K562 (cell line): ENCODE measurements at regions not wholly inside any gene's neighbourhood (a gene's known extent, or its start where the extent isn't known, plus 50 kb on each side); places are given as distances from the start of the nearest gene placed in this dataset.

Source experiments
- ATAC-seq: fragments of 200-7000 bp; cut with Tn5 transposase; 3 replicates; pipeline ENCODE4 v1.9.1; 2020; ENCODE audit warnings: moderate library complexity
- BruUV-seq: library from RNA; stranded (reverse); fragments of 400-500 nt; replicated peaks from 2 replicates; lab custom pipeline; 2021; lab: Mats Ljungman, UMichigan
- CTCF ChIA-PET: fragments of 300-600 bp; formaldehyde crosslinking; extraction: SDS; loops from one replicate; lab custom pipeline; 2021; ENCODE audit warnings: low intra/inter-chr PET ratio; lab: Yijun Ruan, JAX
- POLR2A ChIA-PET: fragments of 300-600, 350-650 bp; sonication (Branson Sonifier 250); formaldehyde crosslinking; extraction: SDS; loops from one replicate; lab custom pipeline; 2021; ENCODE audit warnings: antibody characterized with exemption, inconsistent platforms; lab: Yijun Ruan, JAX
- DNase-seq, 4 experiments: peaks; one replicate each; pipeline versions ENCODE4 v3.0.0 to v3.0.0-alpha.2; 2011 to 2018; ENCODE audit warnings: low spot score in 3 of 4, mixed read lengths in 3 of 4; ENCODE audit errors: extremely low read depth in 1 of 4
- FAIRE-seq: peaks from 2 replicates; lab custom pipeline; 2011; peaks lifted over from hg19 to GRCh38; lab: Jason Lieb, UNC
- H2AFZ ChIP-seq: 2 replicates; pipeline ENCODE4 v1.6.0; 2011; ENCODE audit warnings: low read depth, low read length, control low read depth, inconsistent platforms
- H3K27ac ChIP-seq: fragments of 200-600 bp; 3 replicates; pipeline ENCODE4 v1.8.0; 2011; ENCODE audit warnings: low read depth, mild to moderate bottlenecking, control low read depth, inconsistent platforms, low read length, moderate library complexity, mixed read lengths; ENCODE audit errors: extremely low read depth
- H3K27me3 ChIP-seq, 2 experiments: fragments of 300-600 bp in 1 of 2; 2 replicates in 1 of 2; 3 replicates in 1 of 2; pipeline versions ENCODE4 v1.6.0 to v1.8.0; 2011; ENCODE audit warnings: inconsistent platforms in 2 of 2, low read length in 2 of 2, mild to moderate bottlenecking in 1 of 2, mixed read lengths in 1 of 2, moderate library complexity in 1 of 2; ENCODE audit not compliant: control insufficient read depth in 2 of 2, insufficient read depth in 2 of 2
- H3K36me3 ChIP-seq: fragments of 300-600 bp; 3 replicates; pipeline ENCODE4 v1.8.0; 2011; ENCODE audit warnings: mild to moderate bottlenecking, low read length, inconsistent platforms; ENCODE audit not compliant: control insufficient read depth, insufficient read depth
- H3K4me1 ChIP-seq, 2 experiments: fragments of 200-600 bp in 1 of 2; replicated peaks in 1 of 2; 2 replicates in 1 of 2; 3 replicates in 1 of 2; pipeline versions ENCODE4 v1.5.1 to v1.8.0; 2011; ENCODE audit warnings: inconsistent platforms in 2 of 2, low read length in 2 of 2, mild to moderate bottlenecking in 1 of 2, mixed read lengths in 1 of 2, moderate library complexity in 1 of 2; ENCODE audit not compliant: control insufficient read depth in 2 of 2, insufficient read depth in 2 of 2
- H3K4me2 ChIP-seq: 2 replicates; pipeline ENCODE4 v1.6.1; 2011; ENCODE audit warnings: low read length, control low read depth, inconsistent platforms, mixed read lengths; ENCODE audit not compliant: insufficient read depth
- H3K4me3 ChIP-seq: fragments of 200-600 bp; sonication (generic), shearing (Covaris generic); 2 replicates; pipeline ENCODE4 v1.5.1; 2016; ENCODE audit warnings: control low read depth, inconsistent platforms
- H3K79me2 ChIP-seq: fragments of 200-600 bp; 3 replicates; pipeline ENCODE4 v1.8.0; 2011; ENCODE audit warnings: low read length, inconsistent platforms; ENCODE audit not compliant: control insufficient read depth, insufficient read depth
- H3K9ac ChIP-seq, 2 experiments: 2 replicates each; pipeline versions ENCODE4 v1.6.0 to v1.6.1; 2011; ENCODE audit warnings: low read depth in 2 of 2, low read length in 2 of 2, control low read depth in 1 of 2, inconsistent platforms in 1 of 2, mild to moderate bottlenecking in 1 of 2, mixed read lengths in 1 of 2; ENCODE audit not compliant: insufficient read depth in 1 of 2
- H3K9me1 ChIP-seq: one replicate; pipeline ENCODE4 v1.6.0; 2011; ENCODE audit warnings: inconsistent platforms, mild to moderate bottlenecking, low read length, moderate library complexity; ENCODE audit not compliant: control insufficient read depth, insufficient read depth
- H3K9me3 ChIP-seq: replicated peaks from 2 replicates; pipeline ENCODE4 v1.5.1; 2011; ENCODE audit warnings: low read depth, low read length, inconsistent platforms; ENCODE audit not compliant: control insufficient read depth, insufficient read depth
- H4K20me1 ChIP-seq: replicated peaks from 2 replicates; pipeline ENCODE4 v1.6.1; 2011; ENCODE audit warnings: low read length, inconsistent platforms, mixed read lengths; ENCODE audit not compliant: control insufficient read depth, insufficient read depth
- BRCA1 ChIP-seq, 2 experiments: fragments of 450-650 bp in 1 of 2; sonication (generic) in 1 of 2; formaldehyde crosslinking in 1 of 2; IDR thresholded peaks; 2 replicates each; pipeline versions ENCODE4 v1.5.0 to v1.6.1; 2017 to 2020; ENCODE audit warnings: mild to moderate bottlenecking in 1 of 2, missing genetic modification reagents in 1 of 2
- CHD1 ChIP-seq: fragments of 200-600 bp; sonication (generic); IDR thresholded peaks from one replicate; pipeline ENCODE4 v1.6.1; 2012; ENCODE audit warnings: mild to moderate bottlenecking, moderate library complexity, low read length, inconsistent platforms
- KLF13 ChIP-seq: fragments of 450-650 bp; IDR thresholded peaks from 2 replicates; pipeline ENCODE4 v1.6.1; 2016; ENCODE audit warnings: missing genetic modification characterization, low read depth, mild to moderate bottlenecking, missing compliant biosample characterization, moderate library complexity, borderline replicate concordance
- LEF1 ChIP-seq: fragments of 450-650 bp; IDR thresholded peaks from 2 replicates; pipeline ENCODE4 v1.6.1; 2016; ENCODE audit warnings: mild to moderate bottlenecking
- MAFK ChIP-seq: IDR thresholded peaks from 2 replicates; pipeline ENCODE4 v1.6.1; 2011; ENCODE audit warnings: low read length, improper control_type of control experiment
- NFE2 ChIP-seq: IDR thresholded peaks from 2 replicates; pipeline ENCODE4 v1.6.1; 2014; ENCODE audit warnings: antibody characterized with exemption, low read depth
- NFRKB ChIP-seq: fragments of 450-650 bp; IDR thresholded peaks from 2 replicates; pipeline ENCODE4 v1.6.1; 2016; ENCODE audit warnings: low read depth
- THRAP3 ChIP-seq: fragments of 450-650 bp; IDR thresholded peaks from 2 replicates; pipeline ENCODE4 v1.6.1; 2016; ENCODE audit warnings: mild to moderate bottlenecking, inconsistent platforms, borderline replicate concordance
- ZNF561 ChIP-seq: fragments of 450-650 bp; formaldehyde crosslinking; conservative IDR thresholded peaks from 2 replicates; pipeline ENCODE4 v1.4.0; 2020; ENCODE audit warnings: mild to moderate bottlenecking, moderate library complexity
- ZNF696 ChIP-seq: fragments of 250-450 bp; sonication (Bioruptor Pico); conservative IDR thresholded peaks from 2 replicates; pipeline ENCODE4 v1.4.0; 2020; ENCODE audit warnings: mild to moderate bottlenecking, moderate library complexity
- whole genome bisulfite sequencing: fragments of 100-300 bp; shearing (Covaris generic); methylation state at CpG from one replicate; pipeline ENCODE4 v1.1.6; 2016; ENCODE audit warnings: low coverage, mixed read lengths; ENCODE audit not compliant: insufficient coverage; ENCODE audit errors: missing lambda C conversion rate; 5-methylcytosine and 5-hydroxymethylcytosine counted together
- in situ Hi-C: fragments of 300-500 bp; cut with MboI; formaldehyde crosslinking; loops from 4 replicates; pipeline ENCODE4 v1.15.0; 2018; ENCODE audit warnings: inconsistent platforms, mixed read lengths
- intact Hi-C: fragments of 100-400 bp; cut with micrococcal nuclease; formaldehyde crosslinking; loops from 2 replicates; pipeline ENCODE4 v1.14.2; 2022
- TF ChIP-seq, protein P1 (sequence below): fragments of 250-450 bp; sonication (Bioruptor Pico); IDR thresholded peaks from 2 replicates; pipeline ENCODE4 v1.5.0; 2021
- TF ChIP-seq, protein P2 (sequence below): fragments of 250-450 bp; sonication (Bioruptor Pico); IDR thresholded peaks from 2 replicates; pipeline ENCODE4 v1.5.0; 2020; ENCODE audit warnings: mild to moderate bottlenecking, borderline replicate concordance

DNA sequence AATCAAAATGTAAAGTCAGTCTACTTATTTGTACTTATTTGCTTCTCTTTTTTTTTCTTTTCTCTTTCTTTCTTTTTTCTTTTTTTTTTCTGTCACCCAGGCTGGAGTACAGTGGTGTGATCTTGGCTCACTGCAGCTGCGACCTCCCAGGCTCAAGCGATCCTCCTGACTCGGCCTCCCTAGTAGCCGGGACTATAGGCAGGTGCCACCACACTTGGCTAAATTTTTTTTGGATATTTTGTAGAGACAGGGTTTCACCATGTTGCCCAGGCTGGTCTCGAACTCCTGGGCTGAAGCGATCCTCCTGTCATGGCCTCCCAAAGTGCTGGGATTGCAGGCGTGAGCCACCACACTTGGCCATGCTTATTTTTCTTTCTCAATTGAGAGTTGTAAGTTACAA, 98.8 kb upstream of the ZBTB40 start (continued):
- TF ChIP-seq NFRKB (no peak), ZNF561 (no peak), CHD1 (no peak), MAFK (no peak), BRCA1 (IDR thresholded peaks at IDR 0.05) (no peak), BRCA1 (CRISPR knock-in tag; IDR thresholded peaks at IDR 0.05) (no peak), LEF1 (no peak), THRAP3 (no peak)
- TF ChIP-seq, protein P1, sequence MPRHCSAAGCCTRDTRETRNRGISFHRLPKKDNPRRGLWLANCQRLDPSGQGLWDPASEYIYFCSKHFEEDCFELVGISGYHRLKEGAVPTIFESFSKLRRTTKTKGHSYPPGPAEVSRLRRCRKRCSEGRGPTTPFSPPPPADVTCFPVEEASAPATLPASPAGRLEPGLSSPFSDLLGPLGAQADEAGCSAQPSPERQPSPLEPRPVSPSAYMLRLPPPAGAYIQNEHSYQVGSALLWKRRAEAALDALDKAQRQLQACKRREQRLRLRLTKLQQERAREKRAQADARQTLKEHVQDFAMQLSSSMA (CRISPR knock-in tag) = no peak
- TF ChIP-seq, all 486 proteins: peak for 0

DNA sequence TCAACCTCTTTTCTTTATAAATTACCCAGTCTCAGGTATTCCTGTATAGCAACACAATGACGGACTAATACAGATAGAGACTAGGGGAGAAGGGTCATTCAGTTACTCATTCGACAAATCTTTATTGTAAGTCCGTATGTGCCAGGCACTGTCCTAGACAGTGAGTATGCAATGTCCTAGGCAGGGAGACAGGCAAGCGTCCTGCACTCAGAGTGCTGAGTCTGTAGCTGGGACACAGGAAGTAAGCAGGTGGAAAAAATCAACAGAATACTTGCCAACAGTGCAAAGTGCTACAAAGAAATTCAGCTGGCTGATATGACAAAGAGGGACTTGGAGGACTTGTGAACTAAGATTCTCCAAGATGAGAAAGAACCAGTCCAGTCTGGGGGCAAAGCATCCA, 92.2 kb upstream of the ZBTB40 start:
- no TSS peak for BruUV-seq
- Histone ChIP-seq H3K9ac (no peak overlapping the region), H2AFZ (no peak overlapping the region), H3K9me1 (no peaks in the 10 kb centered on the region), H3K79me2 (no peaks in the 10 kb centered on the region), H3K36me3 (no peaks in the 10 kb centered on the region), H3K4me1 (peaks cover 11 to 19% of the 10 kb centered on the region in 2 experiments; a peak in 4 of 5 replicates), H3K27me3 (peaks cover 26 to 49% of the 10 kb centered on the region in 2 experiments), H3K27ac (no peak overlapping the region), H3K4me2 (no peak overlapping the region), H4K20me1 (no peaks in the 10 kb centered on the region; the same call in 1 of the 2 replicates), H3K9me3 (no peaks in the 10 kb centered on the region), H3K4me3 (no peak overlapping the region)
- no peak for DNase-seq
- WGBS = 0% methylated on average over 4 of the region's 4 CpGs
- FAIRE-seq = no peak
- ATAC-seq = no peak
- in situ Hi-C loops = no loop called here
- intact Hi-C loops = no loop called here
- POLR2A ChIA-PET = interaction anchor here (4.1 kb wide), 1 partner anchor 8 kb away, joined by 18 read pairs; no protein-coding TSS in a partner anchor
- CTCF ChIA-PET = no interaction called here
- TF ChIP-seq, protein P2, sequence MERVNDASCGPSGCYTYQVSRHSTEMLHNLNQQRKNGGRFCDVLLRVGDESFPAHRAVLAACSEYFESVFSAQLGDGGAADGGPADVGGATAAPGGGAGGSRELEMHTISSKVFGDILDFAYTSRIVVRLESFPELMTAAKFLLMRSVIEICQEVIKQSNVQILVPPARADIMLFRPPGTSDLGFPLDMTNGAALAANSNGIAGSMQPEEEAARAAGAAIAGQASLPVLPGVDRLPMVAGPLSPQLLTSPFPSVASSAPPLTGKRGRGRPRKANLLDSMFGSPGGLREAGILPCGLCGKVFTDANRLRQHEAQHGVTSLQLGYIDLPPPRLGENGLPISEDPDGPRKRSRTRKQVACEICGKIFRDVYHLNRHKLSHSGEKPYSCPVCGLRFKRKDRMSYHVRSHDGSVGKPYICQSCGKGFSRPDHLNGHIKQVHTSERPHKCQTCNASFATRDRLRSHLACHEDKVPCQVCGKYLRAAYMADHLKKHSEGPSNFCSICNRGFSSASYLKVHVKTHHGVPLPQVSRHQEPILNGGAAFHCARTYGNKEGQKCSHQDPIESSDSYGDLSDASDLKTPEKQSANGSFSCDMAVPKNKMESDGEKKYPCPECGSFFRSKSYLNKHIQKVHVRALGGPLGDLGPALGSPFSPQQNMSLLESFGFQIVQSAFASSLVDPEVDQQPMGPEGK (CRISPR knock-in tag) = no peak
- TF ChIP-seq NFE2 (no peak), KLF13 (no peak), ZNF696 (CRISPR knock-in tag) (no peak)
